Neural crest cell (in vitro differentiated cells): ENCODE measurements at regions not wholly inside any gene's neighbourhood (a gene's known extent, or its start where the extent isn't known, plus 50 kb on each side); places are given as distances from the start of the nearest gene placed in this dataset.

Experiments used
- DNase-seq: peaks from one replicate; pipeline ENCODE4 v3.0.0; 2021; ENCODE audit warnings: low read depth, mixed read lengths, low spot score
- H3K27ac Mint-ChIP-seq: one replicate; pipeline ENCODE4 v1.8.0; 2021; ENCODE audit warnings: mild to moderate bottlenecking, mixed read lengths; ENCODE audit not compliant: unreplicated experiment
- H3K27me3 Mint-ChIP-seq: 2 replicates; pipeline ENCODE4 v1.8.0; 2021; ENCODE audit warnings: low read depth, mild to moderate bottlenecking, mixed read lengths
- H3K36me3 Mint-ChIP-seq: 2 replicates; pipeline ENCODE4 v1.8.0; 2021; ENCODE audit warnings: low read depth, mild to moderate bottlenecking, mixed read lengths
- H3K4me1 Mint-ChIP-seq: 2 replicates; pipeline ENCODE4 v1.8.0; 2021; ENCODE audit warnings: mixed read lengths
- H3K4me3 Mint-ChIP-seq: one replicate; pipeline ENCODE4 v1.8.0; 2021; ENCODE audit warnings: mild to moderate bottlenecking, mixed read lengths
- H3K9me3 Mint-ChIP-seq: 2 replicates; pipeline ENCODE4 v1.8.0; 2021; ENCODE audit warnings: mixed read lengths
- TF ChIP-seq, protein P1 (sequence below): fragments of 200-600 bp; sonication (generic); conservative IDR thresholded peaks from 2 replicates; pipeline ENCODE4 v1.5.0; 2021; ENCODE audit warnings: antibody characterized with exemption, mild to moderate bottlenecking

DNA sequence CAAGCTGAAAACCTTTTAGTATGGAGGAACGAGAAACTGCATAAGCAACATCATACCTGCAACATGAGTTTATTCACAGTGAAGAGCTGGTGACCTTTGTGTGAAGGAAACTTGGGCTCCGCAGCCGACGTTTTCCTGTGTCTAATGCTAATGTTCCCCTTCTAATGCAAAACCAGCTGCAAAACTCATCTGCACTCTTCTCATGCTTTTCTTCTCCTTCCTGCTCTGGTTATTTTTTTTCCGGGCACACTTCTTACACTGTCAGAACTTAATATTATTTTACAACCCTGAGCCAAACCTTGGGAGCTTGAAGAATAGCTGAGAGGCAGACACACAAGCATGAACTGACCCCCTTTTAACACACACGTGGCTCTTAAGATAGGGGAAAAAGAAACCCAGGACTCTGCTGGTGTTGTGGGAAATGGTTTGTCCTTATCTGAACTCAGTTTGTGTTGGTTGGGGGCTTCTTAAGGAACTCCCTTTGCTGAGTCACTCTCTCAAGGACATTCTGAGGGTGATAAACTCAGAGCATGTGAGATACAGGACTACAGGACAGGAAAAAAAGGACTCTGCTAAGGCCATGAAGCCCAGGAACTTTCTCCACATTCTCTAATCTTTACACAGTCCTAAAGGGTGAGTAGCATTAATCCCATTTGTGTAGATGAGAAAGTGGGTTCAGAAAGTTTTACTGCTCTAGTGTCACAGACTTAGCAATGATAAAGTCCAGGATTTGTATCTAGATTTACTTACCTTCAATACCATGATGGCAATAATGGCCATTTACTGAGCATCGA lies 439.3 kb upstream of the TRIB2 start:
- Mint-ChIP-seq H3K4me3 (no peak overlapping the region), H3K27ac (peak overlapping the region; percentile 67), H3K27me3 (no peaks in the 10 kb centered on the region), H3K4me1 (no peaks in the 10 kb centered on the region), H3K9me3 (peaks cover 3% of the 10 kb centered on the region), H3K36me3 (no peaks in the 10 kb centered on the region)
- no peak for DNase-seq
- TF ChIP-seq, protein P1, sequence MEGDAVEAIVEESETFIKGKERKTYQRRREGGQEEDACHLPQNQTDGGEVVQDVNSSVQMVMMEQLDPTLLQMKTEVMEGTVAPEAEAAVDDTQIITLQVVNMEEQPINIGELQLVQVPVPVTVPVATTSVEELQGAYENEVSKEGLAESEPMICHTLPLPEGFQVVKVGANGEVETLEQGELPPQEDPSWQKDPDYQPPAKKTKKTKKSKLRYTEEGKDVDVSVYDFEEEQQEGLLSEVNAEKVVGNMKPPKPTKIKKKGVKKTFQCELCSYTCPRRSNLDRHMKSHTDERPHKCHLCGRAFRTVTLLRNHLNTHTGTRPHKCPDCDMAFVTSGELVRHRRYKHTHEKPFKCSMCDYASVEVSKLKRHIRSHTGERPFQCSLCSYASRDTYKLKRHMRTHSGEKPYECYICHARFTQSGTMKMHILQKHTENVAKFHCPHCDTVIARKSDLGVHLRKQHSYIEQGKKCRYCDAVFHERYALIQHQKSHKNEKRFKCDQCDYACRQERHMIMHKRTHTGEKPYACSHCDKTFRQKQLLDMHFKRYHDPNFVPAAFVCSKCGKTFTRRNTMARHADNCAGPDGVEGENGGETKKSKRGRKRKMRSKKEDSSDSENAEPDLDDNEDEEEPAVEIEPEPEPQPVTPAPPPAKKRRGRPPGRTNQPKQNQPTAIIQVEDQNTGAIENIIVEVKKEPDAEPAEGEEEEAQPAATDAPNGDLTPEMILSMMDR: no peak

DNA sequence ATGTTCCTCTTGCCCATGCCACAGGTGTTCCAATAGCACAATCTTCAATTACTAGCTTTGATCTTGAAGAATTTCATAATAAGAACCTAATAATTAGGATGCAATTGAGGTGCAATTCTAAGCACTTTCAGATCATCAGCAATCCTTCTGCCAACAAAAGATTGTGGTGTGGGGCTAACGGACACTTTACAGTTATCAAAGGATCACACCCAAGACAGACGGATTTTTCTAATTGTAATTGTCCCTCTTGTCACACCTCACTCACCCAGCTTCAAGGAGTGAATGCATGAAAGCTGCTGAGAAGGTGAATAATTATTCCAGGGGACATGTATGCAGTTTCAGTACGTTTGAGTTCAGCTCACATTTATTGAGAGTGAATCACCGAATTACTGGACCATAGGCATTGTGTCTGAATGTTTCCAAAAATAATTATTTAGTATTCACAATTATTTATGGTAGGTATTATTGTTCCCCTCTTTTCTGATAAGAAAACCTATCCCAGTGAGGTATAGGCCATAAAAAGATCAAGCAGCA lies 438.5 kb upstream of the TRIB2 start:
- H3K27ac Mint-ChIP-seq: no peak overlapping the region
- no peaks in the 10 kb centered on the region for H3K4me1 Mint-ChIP-seq
- no peak overlapping the region for H3K4me3 Mint-ChIP-seq
- DNase-seq: no peak
- H3K27me3 Mint-ChIP-seq: no peaks in the 10 kb centered on the region
- H3K36me3 Mint-ChIP-seq: no peaks in the 10 kb centered on the region
- TF ChIP-seq, protein P1: no peak
- peaks cover 3% of the 10 kb centered on the region for H3K9me3 Mint-ChIP-seq

DNA sequence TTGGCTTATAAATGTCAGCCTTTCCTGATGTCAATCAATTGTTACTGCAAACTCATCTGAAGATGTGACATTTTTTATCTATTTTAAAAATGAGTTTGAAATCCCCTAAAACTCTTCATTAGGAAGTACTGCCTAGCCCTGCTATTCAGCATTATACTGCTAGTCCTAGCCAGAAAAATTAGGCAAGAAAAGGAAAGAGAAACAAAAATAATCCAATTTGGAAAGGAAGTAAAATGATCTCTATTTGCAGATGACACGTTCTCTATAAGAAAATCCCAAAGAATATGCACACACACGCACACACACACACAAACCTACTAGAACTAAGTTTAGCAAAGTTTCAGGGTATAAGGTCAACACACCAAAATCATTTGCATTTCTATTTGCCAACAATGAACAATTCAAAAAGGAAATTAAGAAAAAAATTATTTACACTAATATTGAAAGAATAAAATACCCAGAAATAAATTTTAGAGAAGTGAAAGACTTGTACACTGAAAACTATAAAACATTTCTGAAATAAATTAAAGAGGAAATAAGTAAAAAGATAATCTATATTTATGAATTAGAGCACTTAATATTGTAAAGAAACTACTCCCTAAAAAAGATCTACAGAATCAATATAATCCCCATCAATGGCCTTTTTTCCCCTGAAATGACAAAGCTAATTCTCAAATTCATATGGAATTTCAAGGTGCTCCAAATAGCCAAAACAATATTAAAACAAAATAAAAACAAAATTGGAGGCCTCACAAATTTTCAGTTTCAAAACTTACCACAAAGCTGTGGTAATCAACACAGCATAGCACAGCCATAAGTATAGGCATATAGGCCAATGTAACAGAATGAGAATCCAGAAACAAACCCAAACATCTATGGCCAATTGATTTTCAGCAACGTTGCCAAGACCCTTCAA lies 433.7 kb upstream of the TRIB2 start:
- Mint-ChIP-seq H3K4me3 (no peak overlapping the region), H3K9me3 (peaks cover 10% of the 10 kb centered on the region), H3K27me3 (no peaks in the 10 kb centered on the region), H3K4me1 (peaks cover 2% of the 10 kb centered on the region), H3K36me3 (peaks cover 6% of the 10 kb centered on the region), H3K27ac (no peak overlapping the region)
- TF ChIP-seq, protein P1: no peak
- DNase-seq: no peak

DNA sequence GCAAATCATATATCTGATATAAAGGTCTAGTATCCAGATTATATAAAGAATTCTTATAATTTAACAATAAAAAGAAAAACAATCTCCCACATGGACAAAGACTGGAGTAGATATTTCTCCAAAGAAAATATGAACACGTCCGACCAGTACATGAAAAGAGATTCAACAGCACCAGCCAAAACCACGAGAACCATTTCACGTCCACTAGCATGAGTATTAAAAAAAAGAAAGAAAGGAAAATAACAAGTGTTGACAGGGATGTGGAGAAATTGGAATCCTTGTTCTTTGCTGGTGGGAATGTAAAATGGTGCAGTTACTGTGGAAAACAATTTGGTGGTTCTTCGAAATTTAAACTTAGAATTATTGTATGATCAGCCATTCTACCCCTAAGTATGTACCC lies 432.7 kb upstream of the TRIB2 start:
- H3K27ac Mint-ChIP-seq: no peak overlapping the region
- H3K27me3 Mint-ChIP-seq: no peaks in the 10 kb centered on the region
- DNase-seq: no peak
- TF ChIP-seq, protein P1: no peak
- H3K36me3 Mint-ChIP-seq: peaks cover 6% of the 10 kb centered on the region
- no peak overlapping the region for H3K4me3 Mint-ChIP-seq
- peaks cover 6% of the 10 kb centered on the region for H3K4me1 Mint-ChIP-seq
- peaks cover 10% of the 10 kb centered on the region for H3K9me3 Mint-ChIP-seq

DNA sequence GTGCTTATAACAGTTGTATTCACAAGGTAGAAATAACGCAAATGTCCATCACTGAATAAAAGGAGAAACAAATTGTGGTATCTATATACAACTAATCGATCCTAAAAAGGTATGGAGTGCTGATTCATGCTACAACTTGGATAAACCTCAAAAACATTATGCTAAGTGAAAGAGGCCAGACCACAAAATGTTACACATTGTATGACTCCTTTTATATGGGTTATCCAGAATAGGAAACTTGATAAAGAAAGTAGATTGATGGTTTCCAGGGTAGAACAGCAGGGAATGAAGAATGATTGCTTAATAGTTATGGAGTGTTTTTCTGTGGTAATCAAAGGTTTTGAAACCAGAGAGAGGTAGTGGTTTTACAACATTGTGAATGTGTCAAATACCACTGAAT lies 432.2 kb upstream of the TRIB2 start:
- Mint-ChIP-seq H3K4me3 (no peak overlapping the region), H3K27me3 (no peaks in the 10 kb centered on the region), H3K27ac (no peak overlapping the region), H3K36me3 (peaks cover 6% of the 10 kb centered on the region), H3K4me1 (peaks cover 6% of the 10 kb centered on the region), H3K9me3 (peaks cover 10% of the 10 kb centered on the region)
- no peak for DNase-seq
- TF ChIP-seq, protein P1: no peak
